SK-N-SH treated with all-trans-retinoic acid at 6 μM for 48 hours (cell line): ENCODE measurements at regions not wholly inside any gene's neighbourhood (a gene's known extent, or its start where the extent isn't known, plus 50 kb on each side); places are given as distances from the start of the nearest gene placed in this dataset.

ENCODE experiments used
- ESRRG ChIP-seq: fragments of 250-450 bp; sonication (Bioruptor Pico); IDR thresholded peaks from 2 replicates; pipeline ENCODE4 v1.6.1; 2021; ENCODE audit warnings: mild to moderate bottlenecking
- OSR1 ChIP-seq: fragments of 250-450 bp; sonication (Bioruptor Pico); IDR thresholded peaks from 2 replicates; pipeline ENCODE4 v1.8.0; 2022; ENCODE audit warnings: moderate library complexity, mild to moderate bottlenecking, inconsistent platforms
- PATZ1 ChIP-seq: fragments of 250-450 bp; sonication (Bioruptor Pico); IDR thresholded peaks from 2 replicates; pipeline ENCODE4 v1.8.0; 2020; ENCODE audit warnings: mild to moderate bottlenecking, moderate library complexity, borderline replicate concordance
- RARB ChIP-seq: fragments of 250-450 bp; sonication (Bioruptor Pico); IDR thresholded peaks from 2 replicates; pipeline ENCODE4 v1.8.0; 2021; ENCODE audit warnings: mild to moderate bottlenecking, moderate library complexity
- TOX ChIP-seq: fragments of 250-450 bp; sonication (Bioruptor Pico); IDR thresholded peaks from 2 replicates; pipeline ENCODE4 v1.8.0; 2021; ENCODE audit warnings: mild to moderate bottlenecking, moderate library complexity, borderline replicate concordance
- TSHZ2 ChIP-seq: fragments of 250-450 bp; sonication (Bioruptor Pico); IDR thresholded peaks from 2 replicates; pipeline ENCODE4 v1.5.0; 2020; ENCODE audit warnings: mild to moderate bottlenecking, moderate library complexity
- ZFP3 ChIP-seq: fragments of 250-450 bp; sonication (Bioruptor Pico); IDR thresholded peaks from 2 replicates; pipeline ENCODE4 v1.5.0; 2020; ENCODE audit warnings: mild to moderate bottlenecking, moderate library complexity
- ZFP30 ChIP-seq: fragments of 450-650 bp; formaldehyde crosslinking; IDR thresholded peaks from 2 replicates; pipeline ENCODE4 v1.5.0; 2022; ENCODE audit warnings: mild to moderate bottlenecking, moderate library complexity
- ZNF565 ChIP-seq: fragments of 450-650 bp; formaldehyde crosslinking; conservative IDR thresholded peaks from 2 replicates; pipeline ENCODE4 v1.5.0; 2020; ENCODE audit warnings: low read depth, mild to moderate bottlenecking, moderate library complexity
- ZNF8 ChIP-seq: fragments of 450-650 bp; formaldehyde crosslinking; IDR thresholded peaks from 2 replicates; pipeline ENCODE4 v1.5.0; 2020; ENCODE audit warnings: mild to moderate bottlenecking, moderate library complexity

- TF ChIP-seq ZNF8 (CRISPR knock-in tag) (no peak), ESRRG (CRISPR knock-in tag) (no peak), RARB (no peak), ZFP30 (CRISPR knock-in tag) (no peak), PATZ1 (CRISPR knock-in tag) (no peak), OSR1 (CRISPR knock-in tag) (no peak), TSHZ2 (CRISPR knock-in tag) (no peak), TOX (CRISPR knock-in tag) (no peak), ZFP3 (CRISPR knock-in tag) (no peak), ZNF565 (CRISPR knock-in tag) (no peak)
Measured at GRCh38 chr10:78419481-78420265, 386.0 kb downstream of the RPS24 start.
